ENCODE measurements at regions not wholly inside any gene's neighbourhood (a gene's known extent, or its start where the extent isn't known, plus 50 kb on each side); places are given as distances from the start of the nearest gene placed in this dataset.
"Not testable (repeated sequence)": the region's sequence is repeated elsewhere in the genome, so short reads cannot be mapped to it uniquely, and the experiment has no call there.

GRCh38 chr14:58730792-58731464, 93.2 kb downstream of the DACT1 start:
- intact Hi-C loops (cut with micrococcal nuclease): no loop called here

- intact Hi-C loops (cut with micrococcal nuclease): no loop called here
Observed at GRCh38 chr14:58731465-58732293, 93.9 kb downstream of the DACT1 start.

- intact Hi-C loops (cut with micrococcal nuclease): no loop called here
Observed at GRCh38 chr14:58732387-58732786, 94.6 kb downstream of the DACT1 start.

GRCh38 chr14:58733451-58734208, 95.9 kb downstream of the DACT1 start:
- intact Hi-C loops (cut with micrococcal nuclease): no loop called here

- intact Hi-C loops (cut with micrococcal nuclease): no loop called here
Observed at GRCh38 chr14:58735596-58735995, 97.8 kb downstream of the DACT1 start.

- intact Hi-C loops (cut with micrococcal nuclease): no loop called here
Observed at GRCh38 chr14:58736606-58737005, 98.8 kb downstream of the DACT1 start.

- intact Hi-C loops (cut with micrococcal nuclease): no loop called here
Observed at GRCh38 chr14:58737511-58737910, 99.7 kb downstream of the DACT1 start.

- intact Hi-C loops (cut with micrococcal nuclease): no loop called here
Observed at GRCh38 chr14:58738189-58738836, 100.6 kb downstream of the DACT1 start.

- intact Hi-C loops (cut with micrococcal nuclease): no loop called here
Observed at GRCh38 chr14:58738876-58739275, 101.1 kb downstream of the DACT1 start.

GRCh38 chr14:58739674-58740073, 101.9 kb downstream of the DACT1 start:
- intact Hi-C loops (cut with micrococcal nuclease): no loop called here

GRCh38 chr14:58740379-58740935, 102.7 kb downstream of the DACT1 start:
- intact Hi-C loops (cut with micrococcal nuclease): no loop called here

GRCh38 chr14:58744801-58745394, 107.1 kb downstream of the DACT1 start:
- intact Hi-C loops (cut with micrococcal nuclease): no loop called here

- intact Hi-C loops (cut with micrococcal nuclease): no loop called here
Observed at GRCh38 chr14:58746261-58746660, 108.5 kb downstream of the DACT1 start.

- intact Hi-C loops (cut with micrococcal nuclease): no loop called here
Observed at GRCh38 chr14:58746701-58747100, 108.9 kb downstream of the DACT1 start.

- intact Hi-C loops (cut with micrococcal nuclease): no loop called here
Observed at GRCh38 chr14:58747181-58747580, 109.4 kb downstream of the DACT1 start.

- intact Hi-C loops (cut with micrococcal nuclease): not testable (repeated sequence)
Observed at GRCh38 chr14:58748251-58748650, 110.5 kb downstream of the DACT1 start.

GRCh38 chr14:58749066-58749669, 111.4 kb downstream of the DACT1 start:
- intact Hi-C loops (cut with micrococcal nuclease): no loop called here

GRCh38 chr14:58750321-58751269, 112.8 kb downstream of the DACT1 start:
- intact Hi-C loops (cut with micrococcal nuclease): no loop called here

GRCh38 chr14:58751788-58752187, 114.0 kb downstream of the DACT1 start:
- intact Hi-C loops (cut with micrococcal nuclease): no loop called here
